BJ (cell line): ENCODE measurements at regions not wholly inside any gene's neighbourhood (a gene's known extent, or its start where the extent isn't known, plus 50 kb on each side); places are given as distances from the start of the nearest gene placed in this dataset.
A peak's percentile ranks its signal among the peaks of the same experiment; 100 is the strongest.
"Not testable (repeated sequence)": the region's sequence is repeated elsewhere in the genome, so short reads cannot be mapped to it uniquely, and the experiment has no call there.

Experiments used
- CTCF ChIA-PET: fragments of 350-600 bp; formaldehyde crosslinking; extraction: SDS; loops from one replicate; lab custom pipeline; 2021; ENCODE audit warnings: antibody characterized with exemption, inconsistent platforms; lab: Yijun Ruan, JAX
- POLR2A ChIA-PET: fragments of 300-600 bp; sonication (Branson Sonifier 250); formaldehyde crosslinking; extraction: SDS; loops from one replicate; lab custom pipeline; 2021; ENCODE audit warnings: antibody characterized with exemption; lab: Charles Lee
- DNase-seq: peaks from one replicate; pipeline ENCODE4 v3.0.0-alpha.2; 2011; ENCODE audit warnings: low read depth
- H3K27me3 ChIP-seq: 2 replicates; pipeline ENCODE4 v1.6.0; 2011; ENCODE audit warnings: low read length; ENCODE audit not compliant: control insufficient read depth, insufficient read depth
- H3K36me3 ChIP-seq: 2 replicates; pipeline ENCODE4 v1.5.1; 2011; ENCODE audit warnings: low read length; ENCODE audit not compliant: control insufficient read depth, insufficient read depth
- H3K4me3 ChIP-seq: 2 replicates; pipeline ENCODE4 v1.5.1; 2011; ENCODE audit warnings: low read depth, mild to moderate bottlenecking, control low read depth, low read length
- TF ChIP-seq, protein P1 (sequence below): IDR thresholded peaks from 2 replicates; pipeline ENCODE4 v1.5.1; 2011; ENCODE audit warnings: low read depth, mild to moderate bottlenecking, control low read depth, inconsistent platforms, low read length, moderate library complexity; ENCODE audit not compliant: insufficient read depth

DNA sequence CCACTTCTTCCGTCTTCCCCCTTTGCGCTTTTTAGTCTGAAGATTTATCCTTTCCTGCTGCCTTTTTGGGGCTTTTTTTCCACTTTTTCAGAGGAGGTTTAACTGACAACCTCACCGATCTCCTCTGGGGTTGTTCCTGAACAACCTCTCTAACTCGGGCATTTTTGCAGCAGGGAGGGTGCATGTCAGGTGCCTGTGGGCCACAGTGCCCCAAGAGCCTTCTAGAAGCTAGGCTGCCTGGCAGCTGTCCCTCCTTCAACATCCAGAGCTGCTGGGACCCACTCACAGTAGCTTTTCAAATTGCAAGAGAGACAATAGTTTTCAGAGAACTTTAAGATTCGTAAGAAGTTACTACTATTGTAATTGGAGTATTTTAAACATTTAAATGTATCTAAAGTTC lies 1112.4 kb upstream of the CNTN5 start:
- TF ChIP-seq, protein P1, sequence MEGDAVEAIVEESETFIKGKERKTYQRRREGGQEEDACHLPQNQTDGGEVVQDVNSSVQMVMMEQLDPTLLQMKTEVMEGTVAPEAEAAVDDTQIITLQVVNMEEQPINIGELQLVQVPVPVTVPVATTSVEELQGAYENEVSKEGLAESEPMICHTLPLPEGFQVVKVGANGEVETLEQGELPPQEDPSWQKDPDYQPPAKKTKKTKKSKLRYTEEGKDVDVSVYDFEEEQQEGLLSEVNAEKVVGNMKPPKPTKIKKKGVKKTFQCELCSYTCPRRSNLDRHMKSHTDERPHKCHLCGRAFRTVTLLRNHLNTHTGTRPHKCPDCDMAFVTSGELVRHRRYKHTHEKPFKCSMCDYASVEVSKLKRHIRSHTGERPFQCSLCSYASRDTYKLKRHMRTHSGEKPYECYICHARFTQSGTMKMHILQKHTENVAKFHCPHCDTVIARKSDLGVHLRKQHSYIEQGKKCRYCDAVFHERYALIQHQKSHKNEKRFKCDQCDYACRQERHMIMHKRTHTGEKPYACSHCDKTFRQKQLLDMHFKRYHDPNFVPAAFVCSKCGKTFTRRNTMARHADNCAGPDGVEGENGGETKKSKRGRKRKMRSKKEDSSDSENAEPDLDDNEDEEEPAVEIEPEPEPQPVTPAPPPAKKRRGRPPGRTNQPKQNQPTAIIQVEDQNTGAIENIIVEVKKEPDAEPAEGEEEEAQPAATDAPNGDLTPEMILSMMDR, result no peak
- no peak for DNase-seq
- no peak overlapping the region for H3K4me3 ChIP-seq
- H3K36me3 ChIP-seq, result no peaks in the 10 kb centered on the region
- ChIA-PET POLR2A (no interaction called here), CTCF (no interaction called here)
- H3K27me3 ChIP-seq, result no peaks in the 10 kb centered on the region

DNA sequence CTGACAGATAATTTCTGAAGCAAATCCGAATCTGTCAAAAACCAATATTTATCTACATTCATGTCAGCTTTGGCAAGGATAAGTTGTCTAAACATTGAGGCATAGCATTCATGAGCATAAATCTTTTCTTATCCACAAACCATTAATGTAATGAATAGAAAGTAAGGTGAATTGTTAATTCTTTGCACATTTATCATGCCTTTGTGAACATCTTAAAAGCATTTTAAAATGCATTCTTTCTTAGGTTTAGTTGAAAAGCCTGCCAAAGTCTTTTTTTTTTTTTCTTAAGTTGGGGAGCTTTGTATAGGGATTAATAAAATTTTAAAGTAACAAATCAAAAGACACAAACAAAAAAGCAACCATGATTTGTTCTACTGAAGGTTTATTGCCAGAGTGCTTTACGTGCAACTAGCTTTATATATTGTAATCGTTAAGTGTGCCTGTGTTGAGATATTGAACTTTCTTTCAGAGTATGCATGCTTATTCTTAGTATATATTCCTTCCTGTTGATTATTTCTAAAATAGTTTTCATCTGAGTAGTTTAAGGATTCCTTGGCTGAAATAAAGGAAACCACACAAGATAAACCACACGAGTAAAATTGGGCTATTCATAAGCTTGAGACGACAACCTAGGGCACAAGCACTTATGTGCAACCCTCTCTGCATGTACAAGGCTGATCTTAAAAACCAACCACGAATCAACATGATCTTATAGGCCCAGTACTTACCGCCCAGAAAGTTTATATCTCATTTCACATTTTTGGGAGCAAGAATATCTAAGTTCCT lies 1110.9 kb upstream of the CNTN5 start:
- ChIA-PET CTCF (no interaction called here), POLR2A (no interaction called here)
- H3K36me3 ChIP-seq, result no peaks in the 10 kb centered on the region
- H3K27me3 ChIP-seq, result no peaks in the 10 kb centered on the region
- DNase-seq, result peak; percentile 32
- no peak overlapping the region for H3K4me3 ChIP-seq
- TF ChIP-seq, protein P1, result no peak

DNA sequence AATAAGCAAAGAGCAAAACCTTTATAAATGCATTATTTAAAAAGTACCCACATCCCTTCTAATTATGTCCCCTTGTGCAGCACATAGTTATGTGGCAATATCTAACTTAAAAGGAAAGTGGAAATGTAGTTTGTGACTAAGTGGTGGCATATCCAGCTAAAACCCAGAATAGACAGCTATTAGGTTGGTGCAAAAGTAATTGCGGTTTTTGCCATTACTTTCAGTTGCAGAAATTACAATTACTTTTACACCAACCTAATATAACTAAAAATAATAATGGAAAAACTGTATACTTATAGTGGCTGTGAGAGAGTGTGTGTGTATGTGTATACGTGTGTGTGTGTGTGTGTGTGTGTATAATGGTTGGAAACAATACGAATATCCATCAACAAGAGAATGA lies 1108.1 kb upstream of the CNTN5 start:
- no peaks in the 10 kb centered on the region for H3K36me3 ChIP-seq
- H3K4me3 ChIP-seq, result no peak overlapping the region
- CTCF ChIA-PET, result no interaction called here
- H3K27me3 ChIP-seq, result no peaks in the 10 kb centered on the region
- TF ChIP-seq, protein P1, result no peak
- no peak for DNase-seq
- POLR2A ChIA-PET, result no interaction called here

DNA sequence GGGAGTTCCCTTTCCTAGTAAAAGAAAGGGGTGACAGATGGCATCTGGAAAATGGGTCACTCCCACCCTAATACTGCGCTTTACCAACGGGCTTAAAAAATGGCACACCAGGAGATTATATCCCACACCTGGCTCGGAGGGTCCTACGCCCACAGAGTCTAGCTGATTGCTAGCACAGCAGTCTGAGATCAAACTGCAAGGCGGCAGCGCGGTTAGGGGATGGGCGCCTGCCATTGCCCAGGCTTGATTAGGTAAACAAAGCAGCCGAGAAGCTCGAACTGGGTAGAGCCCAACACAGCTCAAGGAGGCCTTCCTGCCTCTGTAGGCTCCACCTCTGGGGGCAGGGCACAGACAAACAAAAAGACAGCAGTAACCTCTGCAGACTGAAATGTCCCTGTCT lies 1097.8 kb upstream of the CNTN5 start:
- POLR2A ChIA-PET, H3K36me3 ChIP-seq, DNase-seq, H3K4me3 ChIP-seq, CTCF ChIA-PET, H3K27me3 ChIP-seq: not testable (repeated sequence)

DNA sequence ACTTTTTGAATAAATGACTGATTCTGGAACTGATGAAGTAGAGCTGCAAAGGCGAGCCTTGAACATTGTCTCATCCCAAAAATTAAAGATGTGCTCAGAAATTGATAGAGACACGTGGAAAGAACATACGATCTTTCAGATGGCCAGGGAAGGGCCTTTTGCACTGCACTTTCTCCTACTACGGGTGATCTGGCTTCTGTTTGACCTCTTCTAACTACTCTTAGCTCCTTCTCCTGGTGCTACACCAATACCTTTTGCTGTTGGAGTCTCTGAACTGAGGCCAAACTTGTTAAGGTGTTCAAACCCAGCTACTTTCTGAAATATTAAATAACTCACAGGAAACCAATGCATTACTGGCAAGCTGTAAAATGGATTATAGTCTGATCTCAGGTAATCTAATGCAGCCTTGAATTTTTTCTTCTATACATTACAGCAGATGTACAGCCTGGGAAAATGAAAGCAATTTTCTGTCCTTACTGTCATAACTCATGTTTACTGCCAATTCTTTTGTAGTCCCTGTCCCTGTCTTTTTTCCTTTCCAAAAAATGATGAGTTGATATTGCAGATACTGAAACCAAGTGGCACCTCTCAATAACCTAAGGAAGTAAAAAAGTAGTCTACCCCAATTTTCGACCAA lies 1086.1 kb upstream of the CNTN5 start:
- Histone ChIP-seq H3K27me3 (no peaks in the 10 kb centered on the region), H3K36me3 (no peaks in the 10 kb centered on the region), H3K4me3 (no peak overlapping the region)
- no peak for DNase-seq
- TF ChIP-seq, protein P1, result no peak
- ChIA-PET CTCF (no interaction called here), POLR2A (no interaction called here)

DNA sequence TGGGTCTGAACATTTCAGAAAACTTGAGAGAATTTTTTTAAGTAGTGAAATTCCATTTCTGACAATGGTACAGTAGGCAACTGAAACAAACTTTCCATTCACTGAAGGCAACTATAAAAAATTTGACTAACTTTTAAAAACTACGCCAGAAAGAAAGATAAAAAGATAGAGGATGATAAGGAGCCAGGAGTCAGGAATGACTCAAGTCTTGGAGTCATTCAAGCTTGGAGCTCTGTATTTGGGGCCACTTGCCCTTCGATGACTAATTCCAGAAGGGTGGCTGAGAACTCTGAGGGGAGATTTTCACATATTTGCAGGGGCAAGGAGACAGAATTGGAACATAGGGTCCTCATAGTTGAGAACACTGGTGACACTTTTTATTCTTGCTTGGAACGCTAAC lies 1083.2 kb upstream of the CNTN5 start:
- Histone ChIP-seq H3K4me3 (no peak overlapping the region), H3K27me3 (no peaks in the 10 kb centered on the region), H3K36me3 (no peaks in the 10 kb centered on the region)
- no peak for DNase-seq
- CTCF ChIA-PET, result no interaction called here
- POLR2A ChIA-PET, result no interaction called here
- TF ChIP-seq, protein P1, result no peak
